Breast epithelium (tissue), 4 donors: ENCODE measurements at regions not wholly inside any gene's neighbourhood (a gene's known extent, or its start where the extent isn't known, plus 50 kb on each side); places are given as distances from the start of the nearest gene placed in this dataset.

Source experiments
- DNase-seq, 2 donors: peaks; one replicate each; pipeline ENCODE4 v3.0.0-alpha.2; 2019; ENCODE audit warnings: low spot score in 2 of 2
- H3K27ac ChIP-seq, 2 donors: fragments of 200-600 bp; sonication (generic) in 1 of 2; one replicate each; pipeline ENCODE4 v1.5.1; 2016 to 2019; ENCODE audit warnings: mild to moderate bottlenecking in 1 of 2
- H3K27me3 ChIP-seq, 2 donors: fragments of 200-600 bp; sonication (generic) in 1 of 2; one replicate each; pipeline versions ENCODE4 v1.5.1 to v1.6.0; 2017 to 2019; ENCODE audit warnings: control low read depth in 1 of 2, mild to moderate bottlenecking in 1 of 2
- H3K36me3 ChIP-seq: fragments of 200-600 bp; one replicate; pipeline ENCODE4 v1.5.1; 2019
- H3K4me1 ChIP-seq, 2 donors: fragments of 200-600 bp; sonication (generic); one replicate each; pipeline ENCODE4 v1.5.1; 2016 to 2019; ENCODE audit warnings: control low read depth in 1 of 2
- H3K4me3 ChIP-seq, 3 donors: fragments of 200-600 bp; sonication (generic); 1 replicate in 2 of 3; 2 replicates in 1 of 3; pipeline ENCODE4 v1.5.1; 2016 to 2019; ENCODE audit warnings: mild to moderate bottlenecking in 3 of 3, moderate library complexity in 2 of 3
- H3K9me3 ChIP-seq, 2 donors: fragments of 200-600 bp; sonication (generic) in 1 of 2; one replicate each; pipeline ENCODE4 v1.5.1; 2016 to 2019; ENCODE audit warnings: control low read depth in 1 of 2
- CTCF ChIP-seq, 3 donors: fragments of 450-650 bp; IDR thresholded peaks; one replicate each; pipeline ENCODE4 v1.5.1; 2016 to 2017; ENCODE audit warnings: antibody characterized with exemption in 3 of 3, mild to moderate bottlenecking in 3 of 3, moderate library complexity in 3 of 3
- POLR2A ChIP-seq: fragments of 450-650 bp; IDR thresholded peaks from one replicate; pipeline ENCODE4 v1.6.1; 2016; ENCODE audit warnings: antibody characterized with exemption, mild to moderate bottlenecking, moderate library complexity
- POLR2AphosphoS5 ChIP-seq, 3 donors: sonication (generic); formaldehyde crosslinking; IDR thresholded peaks; one replicate each; pipeline ENCODE4 v1.6.1; 2017; ENCODE audit warnings: antibody characterized with exemption in 3 of 3
- intact Hi-C: fragments of 100-400 bp; cut with DNase I; formaldehyde crosslinking; loops from one replicate; pipeline ENCODE4 v1.15.1; 2023; ENCODE audit warnings: low total_unique reads

- Histone ChIP-seq H3K27me3 (no peaks in the 10 kb centered on the region), H3K4me3 (no peak overlapping the region), H3K27ac (no peak overlapping the region), H3K4me1 (no peaks in the 10 kb centered on the region), H3K36me3 (no peaks in the 10 kb centered on the region), H3K9me3 (no peaks in the 10 kb centered on the region)
- intact Hi-C loops: no loop called here
- DNase-seq: no peak
- TF ChIP-seq CTCF (IDR thresholded peaks at IDR 0.05) (no peak), POLR2A (no peak), POLR2AphosphoS5 (IDR thresholded peaks at IDR 0.05) (no peak)
Measured at GRCh38 chr10:129272176-129272575, 194.9 kb upstream of the MGMT start.

GRCh38 chr10:129272866-129273650 lies 194.0 kb upstream of the MGMT start:
- no peak for DNase-seq
- TF ChIP-seq POLR2A (no peak), POLR2AphosphoS5 (IDR thresholded peaks at IDR 0.05) (no peak), CTCF (IDR thresholded peaks at IDR 0.05) (no peak)
- H3K4me1 ChIP-seq: no peaks in the 10 kb centered on the region
- no peaks in the 10 kb centered on the region for H3K9me3 ChIP-seq
- intact Hi-C loops: no loop called here
- H3K36me3 ChIP-seq: no peaks in the 10 kb centered on the region
- no peak overlapping the region for H3K4me3 ChIP-seq
- H3K27me3 ChIP-seq: no peaks in the 10 kb centered on the region
- H3K27ac ChIP-seq: no peak overlapping the region

GRCh38 chr10:129273860-129274259 lies 193.2 kb upstream of the MGMT start:
- no peak overlapping the region for H3K4me3 ChIP-seq
- DNase-seq: no peak
- H3K4me1 ChIP-seq: no peaks in the 10 kb centered on the region
- H3K9me3 ChIP-seq: no peaks in the 10 kb centered on the region
- H3K36me3 ChIP-seq: no peaks in the 10 kb centered on the region
- no peak overlapping the region for H3K27ac ChIP-seq
- TF ChIP-seq POLR2AphosphoS5 (IDR thresholded peaks at IDR 0.05) (no peak), POLR2A (no peak), CTCF (IDR thresholded peaks at IDR 0.05) (no peak)
- intact Hi-C loops: no loop called here
- H3K27me3 ChIP-seq: no peaks in the 10 kb centered on the region

GRCh38 chr10:129274748-129275474 lies 192.1 kb upstream of the MGMT start:
- Histone ChIP-seq H3K4me1 (no peaks in the 10 kb centered on the region), H3K4me3 (no peak overlapping the region), H3K27ac (no peak overlapping the region), H3K36me3 (no peaks in the 10 kb centered on the region), H3K9me3 (no peaks in the 10 kb centered on the region), H3K27me3 (no peaks in the 10 kb centered on the region)
- TF ChIP-seq CTCF (IDR thresholded peaks at IDR 0.05): no peak
- TF ChIP-seq POLR2A: no peak
- no peak for TF ChIP-seq POLR2AphosphoS5 (IDR thresholded peaks at IDR 0.05)
- intact Hi-C loops: no loop called here
- DNase-seq: no peak

GRCh38 chr10:129275886-129276285 lies 191.2 kb upstream of the MGMT start:
- no peak for DNase-seq
- H3K36me3 ChIP-seq: no peaks in the 10 kb centered on the region
- H3K4me1 ChIP-seq: no peaks in the 10 kb centered on the region
- H3K27ac ChIP-seq: no peak overlapping the region
- TF ChIP-seq POLR2AphosphoS5 (IDR thresholded peaks at IDR 0.05): no peak
- no peak for TF ChIP-seq CTCF (IDR thresholded peaks at IDR 0.05)
- H3K9me3 ChIP-seq: no peaks in the 10 kb centered on the region
- intact Hi-C loops: no loop called here
- H3K27me3 ChIP-seq: no peaks in the 10 kb centered on the region
- no peak overlapping the region for H3K4me3 ChIP-seq
